ENCODE measurements at regions not wholly inside any gene's neighbourhood (a gene's known extent, or its start where the extent isn't known, plus 50 kb on each side); places are given as distances from the start of the nearest gene placed in this dataset.

DNA sequence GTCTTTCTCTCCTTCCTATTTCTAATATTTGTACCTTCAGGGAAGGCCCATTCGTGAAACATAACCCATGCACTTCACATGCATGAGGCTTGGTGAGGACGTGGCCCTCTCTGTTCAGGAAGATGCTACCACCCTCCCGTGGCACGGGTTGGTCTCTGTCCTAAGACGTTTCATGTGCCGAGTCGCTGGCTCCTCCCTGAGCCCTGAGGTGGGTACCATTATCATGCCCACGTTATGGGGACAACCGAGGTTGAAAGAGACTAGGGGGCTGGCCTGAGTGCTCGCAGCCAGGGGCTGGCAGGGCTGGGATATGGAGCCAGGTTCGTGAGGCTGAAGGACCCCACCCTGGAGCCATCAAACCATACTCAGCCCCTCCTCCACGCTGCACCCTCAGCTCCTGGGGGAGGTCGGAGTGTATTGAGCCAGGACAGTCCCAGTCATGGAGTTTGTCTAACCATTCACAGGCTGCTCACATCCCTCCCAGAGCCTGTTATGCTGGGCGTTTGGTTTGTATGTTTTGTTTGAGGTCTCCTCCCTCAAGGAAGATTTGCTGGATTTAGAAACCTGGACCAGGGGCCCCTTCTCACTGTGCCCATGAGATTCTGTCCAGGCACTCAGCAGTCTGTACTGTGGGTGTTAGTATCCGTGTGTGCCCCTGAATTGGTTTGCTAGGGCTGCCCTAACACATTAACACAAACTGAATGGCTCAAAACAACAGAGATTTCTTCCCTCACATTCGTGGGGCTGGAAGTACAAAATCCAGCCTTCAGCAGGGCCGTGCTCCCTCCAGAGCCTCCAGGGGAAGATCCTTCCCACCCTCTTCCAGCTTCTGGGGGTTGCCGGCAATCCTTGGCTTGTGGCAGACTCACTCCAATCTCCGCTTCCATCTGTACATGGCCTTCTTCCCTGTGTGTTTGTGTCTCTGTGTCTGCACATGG, 88.3 kb downstream of the ANKRD60 start:
- no peak for TF ChIP-seq EP300 (IDR thresholded peaks at IDR 0.05)
- TF ChIP-seq, protein P1, sequence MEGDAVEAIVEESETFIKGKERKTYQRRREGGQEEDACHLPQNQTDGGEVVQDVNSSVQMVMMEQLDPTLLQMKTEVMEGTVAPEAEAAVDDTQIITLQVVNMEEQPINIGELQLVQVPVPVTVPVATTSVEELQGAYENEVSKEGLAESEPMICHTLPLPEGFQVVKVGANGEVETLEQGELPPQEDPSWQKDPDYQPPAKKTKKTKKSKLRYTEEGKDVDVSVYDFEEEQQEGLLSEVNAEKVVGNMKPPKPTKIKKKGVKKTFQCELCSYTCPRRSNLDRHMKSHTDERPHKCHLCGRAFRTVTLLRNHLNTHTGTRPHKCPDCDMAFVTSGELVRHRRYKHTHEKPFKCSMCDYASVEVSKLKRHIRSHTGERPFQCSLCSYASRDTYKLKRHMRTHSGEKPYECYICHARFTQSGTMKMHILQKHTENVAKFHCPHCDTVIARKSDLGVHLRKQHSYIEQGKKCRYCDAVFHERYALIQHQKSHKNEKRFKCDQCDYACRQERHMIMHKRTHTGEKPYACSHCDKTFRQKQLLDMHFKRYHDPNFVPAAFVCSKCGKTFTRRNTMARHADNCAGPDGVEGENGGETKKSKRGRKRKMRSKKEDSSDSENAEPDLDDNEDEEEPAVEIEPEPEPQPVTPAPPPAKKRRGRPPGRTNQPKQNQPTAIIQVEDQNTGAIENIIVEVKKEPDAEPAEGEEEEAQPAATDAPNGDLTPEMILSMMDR (IDR thresholded peaks at IDR 0.05), result no peak
